ENCODE measurements at regions not wholly inside any gene's neighbourhood (a gene's known extent, or its start where the extent isn't known, plus 50 kb on each side); places are given as distances from the start of the nearest gene placed in this dataset.

DNA sequence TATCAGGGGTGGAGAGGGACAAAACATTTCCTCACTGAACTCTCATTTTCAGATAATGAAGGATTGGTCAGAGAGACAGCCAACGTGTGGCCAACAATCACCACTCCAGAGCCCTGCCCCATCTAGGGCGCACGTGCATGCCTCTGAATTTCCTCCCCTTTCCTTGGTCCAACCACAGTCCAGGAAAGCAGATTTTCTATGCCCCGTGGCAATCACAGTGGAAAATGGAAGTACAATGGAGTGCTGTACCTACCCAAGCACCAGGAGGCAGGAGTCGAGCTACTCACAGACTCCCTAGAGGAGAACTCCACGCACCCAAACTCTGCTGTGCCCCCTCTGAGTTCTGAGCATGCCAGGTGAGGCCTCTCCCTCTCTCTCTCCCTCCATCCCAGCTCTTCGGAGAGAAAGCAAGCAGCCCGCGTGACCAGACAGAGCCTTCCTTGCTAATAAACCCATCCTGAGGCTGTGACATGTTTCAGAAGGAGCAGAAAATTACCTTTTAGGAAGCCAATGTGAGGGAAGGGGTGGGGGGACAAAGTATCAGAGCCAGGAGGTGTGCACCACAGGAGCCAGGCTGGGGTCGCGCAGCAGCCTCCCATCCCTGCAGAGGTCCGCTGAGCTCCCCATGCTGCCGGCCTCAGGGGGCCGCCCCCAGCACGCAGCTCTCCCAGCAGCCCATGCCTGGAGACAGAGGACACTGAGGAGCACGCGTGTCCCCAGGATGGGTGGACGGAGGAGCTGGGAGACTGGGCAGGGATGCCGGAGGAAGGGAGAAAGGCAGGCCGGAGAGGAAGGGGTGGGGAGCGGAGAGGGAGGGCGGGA lies 73.4 kb downstream of the PITPNM2 start:
- DNase-seq = no peak

DNA sequence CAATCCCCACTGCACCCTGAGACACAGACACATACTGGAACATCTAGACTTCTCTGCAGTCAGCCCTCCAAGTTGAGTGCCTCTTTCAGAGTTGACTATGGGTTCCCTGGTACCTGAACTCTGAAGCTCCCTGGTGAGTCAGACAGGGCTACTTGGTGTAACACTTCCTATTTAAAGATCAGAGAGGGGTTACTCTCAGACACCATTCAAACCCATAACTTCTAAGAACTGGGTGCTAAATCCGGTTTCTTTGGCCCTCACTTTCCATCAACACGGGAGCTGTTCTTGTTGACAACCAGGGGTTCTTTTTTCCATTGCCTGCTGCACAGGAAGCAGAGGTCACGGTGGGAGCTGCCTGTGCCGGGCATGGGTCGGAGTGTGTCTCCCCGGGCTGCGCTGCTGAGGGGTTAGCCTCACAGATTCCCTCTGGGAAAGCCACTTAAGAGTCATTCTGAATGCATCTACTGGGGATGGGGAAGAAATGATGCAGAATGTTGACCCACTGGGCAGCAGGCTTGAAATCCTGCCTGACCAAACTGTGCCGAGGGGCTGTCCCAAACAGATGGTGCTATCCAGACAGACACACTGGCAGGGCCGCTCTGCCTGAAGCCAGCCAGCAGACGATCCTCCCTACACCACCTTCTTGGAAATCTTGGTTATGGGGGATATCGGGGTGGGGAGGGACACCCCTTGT lies 74.1 kb downstream of the PITPNM2 start:
- DNase-seq = no peak

DNA sequence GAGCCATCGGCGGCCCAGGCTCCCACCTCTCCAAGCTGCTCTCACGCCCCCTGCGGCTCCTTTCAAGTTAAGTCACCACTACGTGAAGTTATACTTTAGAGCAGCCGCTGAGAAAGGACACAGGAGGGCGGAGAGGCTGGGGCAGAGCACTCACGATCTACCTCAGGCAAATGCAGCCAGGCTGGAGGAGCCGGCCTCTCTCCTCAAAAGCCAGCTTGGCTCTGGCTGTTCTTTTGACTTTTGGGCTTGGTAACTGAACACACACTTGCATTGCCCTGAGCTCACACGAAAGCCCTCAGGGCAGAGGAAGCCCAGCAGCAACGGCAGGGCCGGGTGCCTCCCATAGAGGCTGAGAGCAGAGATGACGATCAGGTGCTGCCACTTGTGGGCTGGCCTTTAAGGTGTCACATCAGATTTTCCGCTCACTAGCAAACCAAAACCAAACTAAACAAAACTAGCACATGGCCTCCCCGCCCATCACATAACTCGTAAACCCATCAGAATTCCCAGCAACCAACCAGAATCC lies 75.2 kb downstream of the PITPNM2 start:
- DNase-seq = no peak

DNA sequence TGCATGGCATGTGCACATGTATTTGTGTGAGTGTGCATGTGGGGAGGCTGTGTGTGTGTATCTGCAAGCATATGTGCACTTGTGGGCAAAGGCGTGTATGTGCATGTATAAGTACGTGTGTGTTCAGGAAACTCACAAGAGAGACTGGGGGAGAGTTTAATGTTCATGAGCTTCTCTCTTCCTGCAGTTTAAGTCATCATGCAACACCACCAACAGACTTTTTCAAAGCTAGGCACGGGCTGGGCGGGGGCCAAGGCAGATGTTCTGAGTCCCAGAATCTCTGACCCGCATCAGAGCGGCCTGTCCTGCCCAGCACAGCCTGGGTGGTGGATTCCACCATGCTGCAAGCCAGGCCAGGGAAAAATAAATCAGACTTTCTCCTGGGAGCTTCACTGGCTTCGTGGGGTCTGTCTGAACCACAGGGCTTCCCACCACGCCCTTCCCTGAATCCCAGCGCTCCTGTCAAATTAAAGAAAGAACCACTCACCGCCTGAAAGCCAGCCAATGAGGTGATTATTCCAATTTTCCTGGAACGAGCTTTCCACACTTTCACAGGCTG lies 75.7 kb downstream of the PITPNM2 start:
- no peak for DNase-seq

DNA sequence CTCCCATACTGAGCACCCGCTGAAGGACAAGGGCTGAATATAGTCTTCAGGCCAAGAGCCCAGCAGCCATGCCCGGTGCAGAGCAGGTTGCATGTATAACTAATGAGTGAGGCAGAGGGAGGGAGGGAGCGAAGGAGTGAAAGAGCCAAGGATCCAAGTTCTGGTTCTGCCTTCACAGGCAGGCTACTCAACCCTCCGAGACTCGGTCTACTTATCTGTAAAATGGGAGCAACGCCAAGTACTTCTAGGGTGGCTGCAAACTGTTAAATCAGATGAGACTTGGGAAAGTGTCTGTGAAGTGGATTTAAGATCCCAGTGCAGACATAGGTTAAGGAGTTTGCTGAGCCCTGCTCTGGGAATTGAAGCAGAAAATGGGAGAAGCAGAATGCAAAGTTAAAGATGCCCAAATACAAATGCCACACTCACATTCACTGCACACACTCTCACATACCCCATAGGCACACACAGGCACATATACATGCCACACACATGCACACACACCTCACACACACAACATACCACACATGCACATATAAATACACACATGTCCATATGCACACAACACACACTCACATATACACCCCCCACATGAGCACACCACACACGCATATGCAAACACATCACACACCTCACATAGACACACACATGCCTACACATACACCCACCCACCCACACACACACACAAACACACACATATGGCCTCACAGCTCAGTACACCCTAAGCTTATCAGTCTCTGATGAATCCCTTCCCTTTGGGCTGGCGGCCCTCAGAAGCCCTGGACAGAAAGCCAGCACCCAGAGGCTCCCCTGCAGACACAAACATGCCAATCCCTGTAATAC lies 76.7 kb downstream of the PITPNM2 start:
- no peak for DNase-seq

DNA sequence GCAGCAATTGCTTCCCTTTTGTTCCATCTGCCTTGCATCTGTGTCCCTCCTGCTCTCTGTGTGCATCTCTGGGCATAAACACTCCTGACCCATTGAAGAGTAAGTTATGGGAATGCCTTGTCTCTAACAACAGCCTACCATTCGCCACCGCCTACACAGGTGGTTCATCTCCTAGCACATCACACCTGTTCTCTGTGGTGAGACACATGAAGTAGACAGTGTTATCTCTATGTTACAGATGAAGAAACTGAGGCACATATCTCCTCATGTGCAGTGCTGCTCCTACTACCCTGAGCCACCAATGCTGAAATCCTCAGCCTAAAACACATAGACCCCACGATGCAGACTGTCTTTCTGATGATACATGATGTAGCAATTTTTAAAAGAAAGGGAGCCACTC lies 77.6 kb downstream of the PITPNM2 start:
- DNase-seq = no peak

DNA sequence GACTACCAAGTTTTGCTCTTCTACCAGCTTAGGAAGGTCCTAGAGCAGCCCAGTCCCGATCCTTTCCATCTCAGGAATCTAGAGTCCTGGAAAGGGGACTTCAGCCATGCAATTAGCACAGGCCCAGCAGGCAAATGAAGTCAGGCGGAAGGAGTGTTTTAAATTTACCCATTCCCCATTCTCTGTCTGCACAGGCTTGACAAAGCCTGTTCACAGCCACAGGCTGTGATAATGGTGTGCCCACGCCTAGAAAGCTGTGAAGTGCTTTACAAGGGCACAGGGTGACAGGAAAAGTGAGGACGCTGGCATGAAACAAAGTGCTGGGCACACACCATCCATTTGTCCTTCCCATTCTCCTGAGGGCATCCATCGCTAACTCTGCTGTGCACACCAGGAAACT lies 79.0 kb downstream of the PITPNM2 start:
- no peak for DNase-seq

DNA sequence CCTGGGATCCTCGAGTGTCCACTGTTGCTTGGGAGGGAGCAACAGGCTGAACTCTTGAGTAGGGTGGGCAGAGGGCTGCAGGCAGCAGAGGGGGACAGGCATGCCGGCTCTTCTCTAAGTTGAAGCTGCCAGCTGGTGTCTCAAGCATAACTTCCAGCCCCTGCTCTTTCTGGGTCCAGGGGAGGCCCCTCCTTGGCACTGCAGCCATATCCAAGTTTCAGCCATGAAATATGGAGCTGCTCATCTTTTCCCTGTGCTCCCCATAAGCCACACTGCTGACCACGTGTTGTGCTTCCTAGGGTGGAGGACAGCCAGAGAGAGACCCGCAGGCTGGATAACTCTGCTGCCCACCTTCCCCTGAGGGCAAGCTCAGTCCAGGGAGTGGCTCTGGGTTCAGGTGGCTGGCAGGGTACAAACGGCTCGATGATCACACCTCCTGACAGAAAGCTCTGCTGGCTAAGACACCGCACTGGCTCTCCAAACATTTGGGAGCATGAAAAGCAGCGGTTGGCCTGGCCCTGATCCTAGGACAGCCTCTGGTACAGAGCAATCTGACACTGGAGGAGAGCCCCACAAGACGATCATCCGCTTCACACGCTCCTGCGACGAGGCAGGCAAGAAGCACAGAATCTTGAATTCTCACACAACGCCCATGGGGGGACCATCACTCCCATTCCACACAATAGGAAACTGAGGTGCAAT lies 79.6 kb downstream of the PITPNM2 start:
- DNase-seq = no peak

DNA sequence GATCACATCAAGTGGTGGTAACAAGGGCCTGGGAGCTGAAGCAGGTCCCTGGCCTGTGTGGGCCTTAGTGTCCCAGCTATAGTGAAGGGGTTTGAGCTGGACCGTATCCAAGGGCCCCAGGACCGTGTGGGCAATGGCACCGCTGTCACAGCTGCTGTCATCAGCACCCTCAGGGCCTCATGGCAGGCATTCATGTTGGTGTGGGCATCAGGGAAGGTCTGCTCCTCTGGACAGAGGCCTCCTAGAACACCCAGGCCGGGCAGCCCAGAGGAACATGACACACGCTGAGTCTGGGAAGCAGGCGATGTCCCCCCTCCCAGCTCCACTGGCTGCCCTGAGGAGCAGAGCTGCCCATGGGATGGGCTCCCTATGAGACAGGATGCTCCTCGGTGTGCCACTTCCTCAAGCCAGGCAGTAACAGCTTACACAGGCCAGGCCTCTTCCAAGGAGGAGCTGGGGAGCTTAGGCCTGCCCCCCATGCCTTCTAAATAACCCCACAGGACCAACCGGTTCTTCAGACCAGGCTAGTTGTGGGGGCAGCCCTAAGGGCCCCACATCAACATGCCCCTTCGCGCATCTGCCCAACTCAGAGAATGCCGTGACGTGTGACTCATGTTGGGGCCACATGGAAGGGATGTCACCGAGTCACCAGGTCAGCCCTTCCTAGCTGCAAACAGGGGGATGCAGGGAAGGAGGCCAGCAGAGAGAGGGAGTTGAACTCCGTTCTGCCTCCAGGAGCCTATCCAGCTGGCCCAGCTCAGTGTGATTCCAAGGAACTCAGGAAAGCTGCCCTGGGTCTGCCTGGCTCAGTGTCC lies 80.4 kb downstream of the PITPNM2 start:
- DNase-seq = no peak

DNA sequence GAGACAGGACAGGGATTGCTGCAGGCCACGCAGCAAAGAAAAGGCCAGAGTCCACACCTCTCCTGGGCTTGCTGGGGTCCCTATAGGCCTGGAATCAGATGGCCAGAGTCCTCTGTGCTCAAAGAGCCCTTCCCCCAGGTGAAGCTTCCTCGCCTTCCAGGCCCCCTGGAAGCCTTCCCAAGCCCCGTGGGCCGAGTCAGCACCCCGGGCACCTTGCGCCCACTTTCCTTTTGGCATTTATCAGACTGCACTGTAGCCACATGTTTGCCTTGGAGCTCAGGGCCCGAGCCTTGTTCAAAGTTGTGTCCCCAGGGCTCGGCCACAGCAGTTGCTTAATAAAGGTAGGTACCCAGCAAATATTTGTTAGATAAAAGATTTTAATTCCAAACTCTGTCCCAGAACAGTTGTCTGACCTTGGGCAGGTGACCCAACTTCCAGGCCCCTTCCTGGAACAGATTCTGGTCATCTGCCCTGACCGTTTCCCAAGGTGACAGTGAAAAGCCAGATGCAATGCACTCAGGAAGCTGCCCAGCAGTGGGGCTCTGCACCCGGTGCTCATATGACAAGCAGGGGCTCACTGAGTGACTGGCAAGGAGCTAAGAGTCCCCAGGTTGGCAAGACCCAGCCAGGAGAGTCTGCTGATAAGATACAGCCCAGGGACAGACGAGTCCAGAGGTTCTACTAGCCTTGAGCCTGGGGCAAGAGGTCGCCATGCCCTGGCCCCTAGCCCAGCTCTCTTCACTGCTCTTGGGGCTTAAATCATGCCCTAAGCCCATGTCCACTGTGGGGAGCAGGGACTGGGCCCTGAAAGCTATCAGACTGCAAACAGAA lies 81.2 kb downstream of the PITPNM2 start:
- no peak for DNase-seq

DNA sequence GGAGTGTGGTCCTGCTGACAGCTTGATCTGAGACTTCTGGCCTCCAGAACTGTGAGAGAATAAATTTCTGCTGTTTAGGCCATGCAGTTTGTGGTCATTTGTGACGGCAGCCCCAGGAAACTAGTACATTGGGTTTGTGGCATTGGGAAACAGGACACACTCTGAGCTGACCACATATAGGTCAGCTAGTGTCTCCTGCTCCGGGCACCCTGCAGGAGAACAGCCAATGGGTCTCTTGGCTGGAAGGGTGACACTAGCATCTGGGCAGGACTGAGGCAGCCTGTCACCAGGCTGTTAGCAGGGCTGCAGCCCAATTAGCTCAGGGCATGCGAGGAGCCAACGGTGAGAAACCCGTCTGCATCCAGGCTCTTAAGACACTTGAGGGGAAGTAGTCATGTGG lies 83.2 kb downstream of the PITPNM2 start:
- no peak for DNase-seq

DNA sequence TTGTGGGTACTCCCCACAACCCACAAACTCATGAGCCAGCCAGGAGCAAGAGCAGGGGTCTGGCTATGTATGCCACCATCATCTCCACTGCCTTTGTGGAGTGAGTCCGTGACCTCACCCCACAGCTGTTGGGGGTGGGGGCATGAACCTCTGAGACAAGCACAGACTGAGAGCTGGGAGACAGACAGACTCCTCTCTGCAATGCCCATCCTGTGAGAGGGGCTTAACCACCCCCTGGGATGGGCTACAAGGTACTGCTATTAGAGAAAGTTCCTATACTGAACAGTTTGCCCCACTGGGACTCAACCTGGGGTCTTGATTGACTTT lies 84.5 kb downstream of the PITPNM2 start:
- no peak for DNase-seq

DNA sequence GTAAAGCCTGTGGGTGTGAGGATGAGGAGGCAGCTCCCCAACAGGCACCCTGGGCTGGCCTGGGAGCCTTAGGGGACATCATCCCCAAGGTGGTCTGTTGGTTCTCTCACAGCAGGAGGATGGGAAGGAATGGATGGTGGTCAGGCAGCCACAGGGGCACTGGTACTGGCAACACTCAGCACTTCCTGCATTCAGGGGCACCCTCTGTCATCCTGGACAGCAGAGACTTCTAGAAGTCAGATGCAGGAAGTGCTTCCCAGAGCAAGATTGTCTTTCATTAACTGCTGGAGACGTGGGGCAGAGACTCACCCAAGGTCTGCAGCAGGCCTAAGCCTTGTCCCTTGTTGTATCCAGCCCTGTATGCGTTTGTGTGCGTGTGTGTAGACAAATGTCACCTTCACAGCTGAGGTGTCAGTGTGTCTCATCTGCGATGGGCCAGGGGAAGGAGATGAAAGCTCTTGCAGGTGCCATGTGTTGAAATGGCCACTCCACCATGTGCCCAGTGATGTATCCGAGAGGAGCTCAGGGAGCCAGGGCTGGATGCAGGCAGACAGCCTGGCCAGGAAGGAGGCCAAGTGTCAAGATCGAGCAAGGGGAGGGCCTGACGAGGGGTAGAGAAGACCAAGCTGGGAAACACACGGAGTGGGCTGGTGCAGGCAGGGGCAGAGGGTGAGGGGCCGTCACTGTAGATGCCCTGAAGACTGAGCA lies 85.1 kb downstream of the PITPNM2 start:
- DNase-seq = no peak

DNA sequence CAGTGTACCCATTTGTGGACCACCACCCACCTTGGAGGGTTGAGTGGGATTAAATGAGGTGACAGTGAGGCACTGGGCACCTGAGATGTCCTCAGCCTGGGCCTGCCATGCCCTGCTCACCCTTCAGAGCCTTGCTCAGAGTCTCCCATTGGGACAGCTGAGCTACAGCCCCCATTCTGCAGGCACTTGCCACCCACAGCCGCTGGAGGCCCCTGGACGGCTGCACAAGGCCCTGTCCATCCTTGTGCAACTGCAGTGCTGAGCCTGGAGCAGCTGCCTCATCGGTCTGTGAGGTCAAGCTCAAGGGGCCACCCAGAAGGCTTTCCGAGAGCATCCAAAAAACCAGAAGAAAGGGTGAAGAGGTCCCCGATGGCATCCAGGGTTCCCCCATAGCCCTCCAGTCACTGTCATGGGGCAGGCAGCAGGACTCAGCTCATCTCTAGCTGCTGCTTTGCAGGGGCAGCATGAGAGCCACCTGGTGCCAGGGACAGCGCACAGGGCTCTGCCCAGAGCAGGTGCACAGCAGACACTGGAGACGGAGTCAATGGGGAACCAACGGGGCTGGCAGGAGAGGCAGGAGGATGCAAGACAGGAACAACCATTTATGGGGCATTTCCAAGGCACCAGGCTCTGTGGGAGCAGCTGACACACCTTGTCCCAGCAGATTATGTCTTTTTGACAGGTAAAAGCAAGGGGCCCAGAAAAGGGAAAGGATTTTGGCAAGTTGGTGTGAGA lies 84.6 kb downstream of the ARL6IP4 start:
- no peak for DNase-seq

DNA sequence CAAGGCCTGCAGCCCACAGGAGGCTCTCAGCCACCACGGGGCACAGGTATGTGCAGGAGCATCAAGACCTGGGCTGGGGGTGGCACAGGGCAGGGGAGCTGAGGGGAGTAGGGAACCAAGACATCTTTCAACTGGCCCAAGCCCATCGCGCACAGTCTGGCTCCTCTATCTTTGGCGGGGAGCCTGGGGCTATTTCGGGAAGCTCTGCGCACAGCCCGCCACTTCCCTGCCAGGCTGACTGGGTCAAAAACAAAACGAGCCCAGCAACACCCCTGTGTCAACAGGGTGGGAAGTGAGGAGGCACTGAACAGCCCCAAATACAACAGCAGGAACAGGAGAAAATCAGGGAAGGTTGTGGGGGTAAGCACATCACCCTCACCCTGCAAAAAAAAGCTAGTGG lies 83.9 kb downstream of the ARL6IP4 start:
- no peak for DNase-seq

DNA sequence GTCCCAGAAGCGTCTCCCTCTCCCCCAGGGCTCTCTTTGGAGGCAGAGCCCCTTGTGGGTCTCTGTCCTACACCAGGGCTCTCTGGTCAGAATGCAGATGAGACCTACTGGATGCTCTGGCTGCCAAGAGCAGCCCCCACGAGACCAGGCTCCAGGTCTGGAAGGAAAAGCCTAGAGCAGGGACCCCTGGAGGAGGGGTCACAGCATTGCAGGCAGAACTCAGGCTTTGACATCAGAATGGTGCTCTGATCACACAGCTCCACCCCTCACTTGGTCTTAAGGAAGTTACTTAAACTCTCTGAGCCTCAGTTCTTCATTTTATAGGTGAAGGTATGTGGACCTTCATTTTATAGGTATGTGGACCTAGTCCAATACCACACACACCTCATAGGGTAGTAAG lies 83.1 kb downstream of the ARL6IP4 start:
- DNase-seq = no peak

DNA sequence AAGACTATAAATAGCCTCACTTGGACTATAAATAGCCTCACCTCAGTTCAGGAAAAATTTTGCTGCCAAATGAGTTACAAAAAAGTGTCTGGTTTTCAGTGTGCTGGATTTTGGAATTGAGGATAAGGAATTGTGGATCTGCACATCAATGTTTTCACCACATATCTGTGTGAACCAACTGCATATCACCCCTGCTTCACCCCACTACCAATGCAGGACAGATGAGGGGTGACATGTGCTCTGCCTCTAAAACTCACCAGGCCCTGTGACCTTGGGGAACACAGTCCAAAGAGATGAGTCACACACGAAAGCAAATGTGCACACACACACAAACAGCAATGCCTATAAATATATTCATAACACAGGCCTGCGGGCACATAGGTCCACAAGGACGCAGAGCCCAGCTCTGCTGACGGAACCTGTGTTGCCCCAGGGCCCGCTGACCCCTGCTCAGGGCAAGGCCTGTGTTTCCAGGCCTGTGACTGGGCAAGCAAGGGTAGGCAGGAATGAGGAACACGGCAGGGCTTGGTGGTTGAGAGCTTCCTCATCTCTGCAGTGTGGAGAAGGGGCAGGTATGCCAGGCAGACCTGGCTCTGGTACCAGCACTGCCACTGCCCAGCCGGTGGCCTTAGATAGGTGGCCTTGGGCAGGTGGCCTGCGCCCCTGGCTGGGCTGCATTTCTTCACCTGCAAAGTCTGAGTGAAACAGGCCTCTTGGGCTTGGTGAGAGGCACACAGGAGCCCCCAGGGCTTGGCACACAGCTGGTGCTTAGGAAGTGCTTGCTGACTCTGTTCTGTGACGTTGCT lies 82.4 kb downstream of the ARL6IP4 start:
- no peak for DNase-seq

DNA sequence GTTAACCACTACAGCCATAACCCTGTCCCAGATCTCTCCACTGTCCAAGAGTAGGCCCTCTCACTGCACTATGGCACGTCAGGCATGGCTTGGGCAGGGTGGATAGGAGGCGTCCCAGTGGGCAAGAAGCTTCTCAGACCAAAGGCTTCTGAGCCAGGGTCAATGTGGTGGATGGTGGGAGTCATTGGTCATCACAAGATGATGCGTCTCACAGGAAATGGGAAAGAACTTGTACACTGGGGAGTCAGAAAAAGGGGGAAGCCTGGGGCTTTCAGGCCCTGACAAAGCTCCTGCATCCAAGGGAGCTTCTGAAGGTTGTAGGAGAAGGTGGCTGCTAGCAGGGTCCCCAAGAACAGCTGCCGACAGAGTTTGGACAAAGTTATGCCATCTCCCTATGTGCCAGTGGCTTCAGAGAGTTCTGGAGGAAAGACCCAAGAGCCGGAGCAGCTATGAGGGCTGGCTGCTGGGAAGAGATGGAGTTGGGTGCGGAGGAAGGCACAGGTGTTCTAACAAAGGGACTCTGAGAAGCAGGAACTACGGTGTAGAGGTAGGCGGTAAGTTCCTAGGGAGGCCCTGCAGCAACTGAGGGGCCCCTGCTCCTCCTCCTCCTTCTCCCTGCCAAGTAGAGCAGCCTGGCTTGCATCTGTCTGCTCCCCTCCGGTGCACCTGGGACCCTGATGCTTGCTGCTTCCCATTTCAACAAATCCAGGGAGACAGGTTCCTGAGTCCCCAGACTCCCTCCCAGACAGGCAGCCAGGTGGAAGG lies 81.1 kb downstream of the ARL6IP4 start:
- DNase-seq = no peak
